HG02970 (cell line): ENCODE measurements at regions not wholly inside any gene's neighbourhood (a gene's known extent, or its start where the extent isn't known, plus 50 kb on each side); places are given as distances from the start of the nearest gene placed in this dataset.

Experiments
- ATAC-seq: cut with Tn5 transposase; IDR thresholded peaks from one replicate; pipeline ENCODE4 v1.9.1; 2021; ENCODE audit warnings: mild to moderate bottlenecking, moderate library complexity, moderate number of reproducible peaks; ENCODE audit not compliant: unreplicated experiment, low FRiP score

DNA sequence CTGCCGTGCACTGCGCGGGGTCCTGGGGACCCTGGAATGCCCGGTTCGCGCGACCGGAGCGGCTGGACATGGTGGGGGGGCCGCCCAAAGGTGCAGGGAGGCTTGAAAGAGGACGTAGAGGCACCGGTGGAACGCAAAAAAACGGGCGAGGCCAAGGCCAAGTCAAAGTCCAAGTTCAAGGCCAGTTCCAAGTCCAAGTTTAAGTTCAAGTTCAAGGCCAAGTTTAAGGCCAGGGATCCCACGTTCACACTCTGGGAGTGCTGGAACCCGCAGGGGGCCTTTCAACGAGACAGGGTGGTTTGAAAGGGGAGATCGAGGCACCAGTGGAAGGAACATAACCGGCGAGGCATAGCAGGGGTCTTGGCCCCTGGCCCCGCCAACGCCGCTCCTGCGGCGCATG lies 317.6 kb downstream of the ALG10 start:
- no peak for ATAC-seq

DNA sequence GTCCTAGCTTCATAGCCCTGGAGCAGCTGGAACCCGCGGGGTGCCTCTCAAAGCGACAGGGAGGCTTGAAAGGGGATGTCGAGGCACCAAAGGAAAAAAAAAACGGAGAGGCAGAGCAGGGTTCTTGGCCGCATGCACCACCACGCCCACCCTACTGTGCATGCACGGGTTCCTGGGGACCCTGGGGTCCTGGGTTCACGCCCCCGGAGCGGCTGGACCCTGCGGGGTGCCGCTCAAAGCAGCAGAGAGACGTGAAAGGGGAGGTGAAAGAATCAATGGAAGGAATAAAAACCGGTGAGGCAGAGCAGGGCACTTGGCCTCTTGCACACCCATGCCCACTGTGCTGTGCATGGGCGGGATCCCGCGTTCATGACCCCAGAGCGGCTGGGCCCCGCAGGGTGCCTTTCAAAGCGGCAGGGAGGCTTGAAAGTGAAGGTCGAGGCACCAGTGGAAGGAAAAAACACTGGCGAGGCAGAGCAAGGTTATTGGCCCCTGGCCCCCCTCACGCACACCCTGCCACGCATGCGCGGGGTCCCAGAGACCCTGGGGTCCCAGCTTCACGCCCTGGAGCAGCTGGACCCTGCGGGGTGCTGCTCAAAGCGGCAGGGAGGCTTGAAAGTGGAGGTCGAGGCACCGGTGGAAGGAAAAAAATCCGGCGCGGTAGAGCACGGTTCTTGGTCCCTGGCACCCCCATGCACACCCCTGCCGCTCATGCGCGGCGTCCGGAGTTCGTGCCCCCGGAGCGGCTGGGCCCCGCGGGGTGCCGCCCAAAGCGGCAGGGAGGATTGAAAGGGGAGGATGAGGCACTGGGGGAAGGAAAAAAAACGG lies 318.5 kb downstream of the ALG10 start:
- ATAC-seq = no peak

DNA sequence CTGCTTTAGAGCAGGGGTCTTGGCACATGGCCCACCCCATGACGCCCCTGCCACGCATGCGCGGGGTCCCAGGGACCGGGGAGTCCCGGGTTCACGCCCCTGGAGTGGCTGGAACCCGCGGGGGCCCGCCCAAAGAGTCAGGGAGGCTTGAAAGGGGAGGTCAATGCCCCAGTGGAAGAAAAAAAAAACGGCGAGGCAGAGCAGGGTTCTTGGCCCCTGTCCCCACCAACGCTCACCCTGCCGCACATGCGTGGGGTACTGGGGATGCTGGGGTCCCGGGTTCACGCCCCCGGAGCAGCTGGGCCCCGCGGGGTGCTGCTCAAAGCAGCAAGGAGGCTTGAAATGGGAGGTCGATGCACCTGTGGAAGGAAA lies 319.1 kb downstream of the ALG10 start:
- ATAC-seq = no peak

DNA sequence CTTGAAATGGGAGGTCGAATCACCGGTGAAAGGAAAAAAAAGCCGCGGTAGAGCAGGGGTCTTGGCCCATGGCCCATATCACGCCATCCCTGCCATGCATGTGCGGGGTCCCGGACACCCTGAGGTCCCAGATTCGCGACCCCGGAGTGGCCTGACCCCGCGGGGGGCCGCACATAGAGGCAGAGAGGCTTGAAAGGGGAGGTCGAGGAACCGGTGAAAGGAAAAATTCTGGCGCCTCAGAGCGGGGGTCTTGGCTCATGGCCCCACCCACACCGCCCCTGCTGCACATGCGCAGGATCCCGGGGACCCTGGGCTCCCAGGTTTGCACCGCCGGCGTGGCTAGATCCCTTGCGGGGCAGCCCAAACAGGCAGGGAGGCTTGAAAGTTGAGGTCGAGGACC lies 319.8 kb downstream of the ALG10 start:
- ATAC-seq = no peak

DNA sequence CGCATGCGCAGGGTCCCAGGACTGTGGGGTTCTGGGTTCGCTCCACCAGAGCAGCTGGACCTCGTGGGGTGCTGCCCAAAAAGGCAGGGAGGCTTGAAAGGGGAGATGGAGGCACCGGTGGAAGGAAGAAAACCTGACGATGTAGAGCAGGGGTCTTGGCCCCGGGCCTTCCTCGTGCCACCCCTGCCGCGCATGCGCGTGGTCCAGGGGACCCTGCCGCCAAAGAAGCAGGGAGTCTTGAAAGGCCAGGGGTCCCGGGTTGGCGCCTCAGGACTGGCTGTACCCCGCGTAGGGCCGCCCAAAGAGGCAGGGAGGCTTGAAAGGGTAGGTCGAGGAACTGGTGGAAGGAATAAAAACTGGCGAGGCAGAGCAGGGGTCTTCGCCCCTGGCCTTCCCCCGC lies 321.0 kb downstream of the ALG10 start:
- ATAC-seq = no peak

DNA sequence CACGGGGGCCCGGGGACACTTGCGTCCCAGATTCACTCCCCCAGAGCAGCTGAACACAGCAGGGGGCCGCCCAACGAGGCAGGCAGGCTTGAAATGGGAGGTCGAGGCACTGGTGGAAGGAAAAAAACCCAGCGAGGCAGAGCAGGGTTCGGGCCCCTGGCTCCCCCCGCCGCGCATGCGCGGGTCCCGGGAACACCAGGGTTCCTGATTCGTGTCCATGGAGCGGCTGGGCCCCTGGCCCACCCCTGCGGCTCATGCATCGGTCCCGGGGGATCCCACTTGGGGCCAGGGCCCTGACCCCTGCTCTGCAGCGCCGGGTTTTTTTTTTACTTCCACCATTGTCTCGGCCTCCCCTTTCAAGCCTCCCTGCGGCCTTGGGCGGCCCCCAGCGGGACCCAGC lies 321.5 kb downstream of the ALG10 start:
- ATAC-seq = no peak

DNA sequence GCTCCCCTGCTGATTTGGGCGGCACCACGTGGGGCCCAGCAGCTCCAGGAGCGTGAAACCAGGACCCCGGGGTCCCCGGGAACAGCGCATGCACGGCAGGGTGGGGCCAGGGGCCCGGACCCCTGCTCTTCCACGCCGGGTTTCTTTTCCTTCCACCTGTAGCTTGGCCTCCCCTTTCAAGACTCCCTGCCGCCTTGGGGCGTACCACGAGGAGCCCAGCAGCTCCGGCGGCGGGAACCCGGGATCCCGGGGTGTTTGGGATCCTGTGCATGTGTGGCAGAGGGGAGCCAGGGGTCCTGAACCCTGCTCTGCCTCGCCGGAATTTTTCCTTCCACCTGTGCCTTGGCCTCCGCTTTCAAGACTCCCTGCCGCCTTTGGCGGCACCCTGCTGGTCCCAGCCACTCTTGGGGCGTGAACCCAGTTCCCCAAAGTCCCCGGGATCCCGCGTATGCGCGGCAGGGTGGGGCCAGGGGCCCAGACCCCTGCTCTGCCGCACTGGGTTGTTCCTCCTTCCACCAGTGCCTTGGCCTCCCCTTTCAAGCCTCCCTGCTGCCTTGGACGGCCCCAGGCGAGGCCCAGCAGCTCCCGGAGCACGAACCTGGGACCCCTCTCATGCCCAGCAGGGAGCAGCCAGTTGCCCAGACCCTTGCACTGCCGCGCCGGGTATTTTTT lies 322.7 kb downstream of the ALG10 start:
- ATAC-seq = no peak

DNA sequence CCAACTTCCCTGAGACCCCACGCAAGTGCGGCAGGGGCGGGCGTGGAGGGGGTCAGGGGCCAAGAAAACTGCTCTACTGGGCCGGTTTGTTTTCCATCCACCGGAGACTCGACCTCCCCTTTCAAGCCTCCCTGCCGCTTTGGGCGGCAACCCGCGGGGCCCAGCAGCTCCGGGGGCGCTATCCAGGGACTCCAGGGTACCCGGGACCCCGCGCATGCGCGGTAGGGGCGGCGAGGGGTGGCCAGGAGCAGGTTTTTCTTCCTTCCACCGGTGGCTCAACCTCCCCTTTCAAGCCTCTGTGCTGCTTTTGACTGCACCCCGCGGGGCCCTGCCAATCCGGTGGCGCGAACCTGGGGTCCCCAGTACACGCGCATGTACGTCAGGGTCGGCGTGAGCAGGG lies 323.5 kb downstream of the ALG10 start:
- ATAC-seq = no peak

DNA sequence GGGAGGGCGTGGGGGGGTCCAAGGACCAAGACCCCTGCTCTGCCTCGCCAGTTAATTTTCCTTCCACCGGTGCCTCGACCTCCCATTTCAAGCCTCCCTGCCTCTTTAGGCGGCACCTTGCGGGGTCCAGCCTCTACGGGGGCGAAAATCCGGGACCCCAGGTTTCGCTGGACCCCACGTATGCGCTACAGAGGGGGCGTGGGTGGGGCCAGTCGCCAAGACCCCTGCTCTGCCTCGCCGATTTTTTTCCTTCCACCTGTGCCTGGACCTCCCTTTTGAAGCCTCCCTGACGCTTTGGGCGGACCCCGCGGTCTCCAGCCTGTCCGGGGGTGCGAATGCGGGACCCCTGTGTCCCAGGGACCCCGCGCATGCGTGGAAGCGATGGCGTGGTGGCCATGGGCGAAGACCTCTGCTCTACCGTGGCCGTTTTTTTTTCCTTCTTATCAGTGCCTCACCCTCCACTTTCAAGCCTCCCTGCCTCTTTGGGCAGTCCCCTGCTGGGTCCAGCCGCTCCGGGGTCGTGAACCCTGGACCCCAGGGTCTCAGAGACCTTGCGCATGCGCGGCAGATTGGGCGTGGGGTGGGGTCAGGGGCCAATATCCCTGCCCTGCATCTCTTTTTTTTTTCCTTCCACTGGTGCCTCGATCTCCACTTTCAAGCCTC lies 324.2 kb downstream of the ALG10 start:
- ATAC-seq = no peak

DNA sequence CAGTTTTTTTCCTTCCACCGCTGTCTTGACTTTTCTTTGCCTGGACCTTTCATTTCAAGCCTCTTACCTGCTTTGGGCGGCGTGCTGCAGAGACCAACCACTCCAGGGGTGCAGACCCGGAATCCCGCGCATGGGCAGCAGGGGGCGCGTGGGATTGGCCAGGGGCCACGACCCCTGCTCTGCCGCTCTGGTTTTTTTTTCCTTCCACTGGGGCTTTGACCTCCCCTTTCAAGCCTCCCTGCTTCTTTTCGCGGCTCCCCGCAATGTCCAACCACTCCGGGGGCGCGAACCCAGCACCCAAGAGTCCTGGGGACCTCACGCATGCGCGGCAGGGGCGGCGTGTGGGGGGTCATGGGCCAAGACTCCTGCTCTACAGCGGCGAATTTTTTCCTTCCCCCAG lies 325.1 kb downstream of the ALG10 start:
- no peak for ATAC-seq

DNA sequence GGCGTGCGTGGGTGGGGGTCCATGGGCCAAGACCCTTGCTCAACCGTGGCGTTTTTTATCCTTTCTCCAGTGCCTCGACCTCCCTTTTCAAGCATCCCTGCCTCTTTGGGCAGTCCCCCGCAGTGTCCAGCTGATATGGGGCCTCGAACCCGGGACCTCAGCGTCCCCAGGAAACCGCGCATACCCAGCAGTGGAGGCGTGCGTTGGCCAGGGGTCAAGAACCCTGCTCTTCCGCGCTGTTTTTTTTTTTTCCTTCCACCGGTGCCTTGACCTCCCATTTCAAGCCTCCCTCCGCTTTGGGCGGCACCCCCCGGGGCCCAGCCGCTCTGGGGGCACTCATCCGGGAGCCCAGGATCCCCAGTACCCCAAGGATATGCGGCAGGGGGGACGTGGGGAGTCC lies 325.8 kb downstream of the ALG10 start:
- ATAC-seq = no peak

DNA sequence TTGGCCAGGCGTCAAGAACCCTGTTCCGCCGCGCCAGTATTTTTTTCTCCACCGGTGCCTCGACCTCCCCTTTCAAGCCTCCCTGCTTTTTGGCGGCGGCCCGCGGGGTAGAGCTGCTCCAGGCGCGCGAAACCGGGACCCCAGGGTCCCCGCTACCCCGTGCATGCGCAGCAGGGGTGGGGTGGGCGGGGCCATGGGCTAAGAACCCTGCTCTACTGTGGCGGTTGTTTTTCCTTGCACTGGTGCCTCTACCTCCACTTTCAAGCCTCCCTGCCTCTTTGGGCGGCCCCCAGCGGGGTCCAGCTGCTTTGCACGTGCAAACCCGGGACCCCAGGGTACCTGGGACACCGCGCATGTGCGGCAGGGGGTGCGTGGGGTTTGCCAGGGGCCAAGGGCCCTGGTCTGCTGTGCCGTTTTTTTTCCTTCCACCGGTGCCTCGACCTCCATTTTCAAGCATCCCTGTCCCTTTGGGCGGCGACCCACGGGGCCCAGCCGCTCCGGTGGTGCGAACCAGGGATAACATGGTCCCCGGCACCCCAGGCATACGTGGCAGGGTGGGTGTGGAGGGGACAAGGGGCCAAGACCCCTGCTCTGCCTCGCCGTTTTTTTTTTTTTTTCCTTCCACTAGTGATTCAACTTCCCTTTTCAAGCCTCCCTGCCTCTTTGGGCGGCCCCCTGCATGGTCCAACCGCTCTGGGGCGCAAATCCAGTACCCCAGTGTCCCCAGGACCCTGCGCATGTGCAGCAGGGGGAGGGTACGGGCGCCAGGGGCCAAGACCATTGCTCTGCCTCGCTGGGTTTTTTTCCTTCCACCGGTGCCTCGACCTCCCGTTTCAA lies 326.8 kb downstream of the ALG10 start:
- ATAC-seq = no peak

DNA sequence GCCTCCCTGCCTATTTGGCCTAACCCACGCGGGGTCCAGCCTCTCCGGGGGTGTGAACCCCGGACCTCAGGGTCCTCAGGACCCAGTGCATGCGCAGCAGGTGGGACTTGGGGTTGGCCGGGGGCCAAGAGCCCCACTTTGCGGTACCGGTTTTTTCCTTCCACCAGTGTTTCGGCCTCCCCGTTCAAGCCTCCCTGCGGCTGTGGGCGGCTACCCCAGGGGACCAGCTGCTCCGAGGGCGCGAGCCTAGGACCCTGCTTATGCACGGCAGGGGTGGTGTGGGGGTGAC lies 327.3 kb downstream of the ALG10 start:
- no peak for ATAC-seq

DNA sequence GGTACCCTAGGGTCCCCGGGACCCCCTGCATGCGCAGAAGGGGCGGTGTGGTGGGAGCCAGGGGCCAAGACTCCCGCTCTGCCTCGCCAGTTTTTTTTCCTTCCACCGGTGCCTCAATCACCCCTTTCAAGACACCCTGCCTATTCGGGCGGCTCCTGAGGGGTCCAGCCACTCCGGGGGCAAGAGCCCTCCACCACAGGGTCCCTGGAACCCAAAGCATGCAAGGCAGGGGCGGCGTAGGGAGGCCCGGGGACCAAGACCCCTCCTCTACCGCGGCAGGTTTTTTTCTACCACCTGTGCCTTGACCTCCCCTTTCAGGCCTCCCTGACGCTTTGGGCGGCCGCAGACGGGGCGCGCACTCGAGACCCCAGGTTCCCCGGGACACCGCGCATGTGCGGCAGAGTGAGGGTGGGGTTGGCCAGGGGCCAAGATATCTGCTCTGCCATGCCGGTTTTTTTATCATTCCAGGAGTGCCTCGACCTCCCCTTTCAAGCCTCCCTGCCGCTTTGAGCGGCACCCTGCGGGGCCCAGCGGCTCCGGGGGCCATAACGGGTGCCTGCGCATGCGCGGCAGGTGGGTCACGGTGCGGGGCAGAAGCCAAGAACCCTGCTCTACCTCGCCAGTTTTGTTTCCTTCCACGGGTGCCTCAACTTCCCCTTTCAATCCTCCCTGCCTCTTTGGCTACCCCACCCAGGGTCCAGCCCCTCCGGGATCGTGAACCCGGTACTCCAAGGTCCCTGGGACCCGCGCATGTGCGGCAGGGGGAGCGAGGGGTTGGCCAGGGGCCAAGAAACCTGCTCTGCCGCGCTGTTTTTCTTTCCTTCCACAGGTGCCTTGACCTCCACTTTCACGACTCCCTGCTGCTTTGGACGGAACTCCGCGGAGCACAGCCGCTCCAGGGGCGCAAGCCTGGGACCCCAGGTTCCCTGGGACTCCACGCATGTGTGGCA lies 328.1 kb downstream of the ALG10 start:
- no peak for ATAC-seq

DNA sequence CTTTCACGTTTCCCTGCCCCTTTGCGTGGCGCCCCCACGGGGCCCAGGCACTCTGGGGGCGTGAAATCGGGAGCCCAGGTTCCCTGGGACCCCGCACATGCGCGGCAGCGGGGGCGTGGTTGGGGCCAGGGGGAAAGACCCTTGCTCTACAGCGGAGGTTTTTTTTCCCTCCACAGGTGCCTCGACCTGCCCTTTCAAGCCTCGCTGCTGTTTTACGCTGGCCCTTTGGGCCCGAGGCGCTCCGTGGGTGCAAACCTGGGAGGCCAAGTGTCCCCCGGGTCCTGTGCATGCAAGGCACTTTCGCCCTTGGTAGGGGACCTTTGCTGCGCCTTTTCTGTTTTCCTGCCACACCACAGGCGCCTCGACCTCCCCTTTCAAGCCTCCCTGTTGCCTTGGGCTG lies 329.8 kb downstream of the ALG10 start:
- no peak for ATAC-seq

DNA sequence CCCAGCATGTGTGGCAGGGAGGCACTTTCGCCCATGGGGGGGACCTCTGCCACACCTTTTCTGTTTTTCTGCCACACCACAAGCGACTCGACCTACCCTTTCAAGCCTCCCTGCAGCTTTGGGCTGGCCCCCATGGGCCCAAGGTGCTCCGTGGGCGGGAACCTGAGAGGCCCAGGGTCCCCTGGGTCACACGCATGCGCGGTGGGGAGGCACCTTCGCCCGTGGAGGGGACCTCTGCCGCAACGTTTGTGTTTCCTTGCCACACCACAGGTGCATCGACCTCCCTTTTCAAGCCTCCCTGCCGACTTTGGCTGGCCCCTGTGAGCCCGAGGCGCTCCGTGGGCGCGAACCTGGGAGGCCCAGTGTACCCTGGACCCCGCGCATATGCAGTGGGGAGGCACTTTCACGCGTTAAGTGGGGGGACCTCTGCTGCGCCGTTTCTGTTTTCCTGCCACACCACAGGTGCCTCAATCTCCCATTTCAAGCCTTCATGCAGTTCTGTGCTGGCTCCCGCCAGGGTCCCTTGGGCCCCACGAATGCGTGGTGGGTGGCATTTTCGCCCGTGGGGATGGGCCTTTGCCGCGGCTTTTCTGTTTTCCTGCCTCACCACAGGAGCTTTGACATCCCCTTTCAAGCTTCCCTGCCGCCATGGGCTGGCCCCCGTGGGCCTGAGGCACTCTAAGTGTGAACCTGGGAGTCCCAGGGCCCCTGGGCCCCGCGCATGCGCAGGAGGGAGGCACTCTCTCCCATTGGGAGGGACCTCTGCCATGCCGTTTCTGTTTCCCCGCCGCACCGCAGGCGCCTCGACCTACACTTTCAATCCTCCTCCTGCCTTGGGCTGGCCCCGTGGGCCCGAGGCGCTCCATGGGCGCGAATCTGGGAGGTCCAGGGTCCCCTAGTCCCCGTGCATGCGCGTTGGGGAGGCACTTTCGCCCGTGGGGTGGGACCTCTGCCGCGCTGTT lies 332.2 kb downstream of the ALG10 start:
- ATAC-seq = no peak

DNA sequence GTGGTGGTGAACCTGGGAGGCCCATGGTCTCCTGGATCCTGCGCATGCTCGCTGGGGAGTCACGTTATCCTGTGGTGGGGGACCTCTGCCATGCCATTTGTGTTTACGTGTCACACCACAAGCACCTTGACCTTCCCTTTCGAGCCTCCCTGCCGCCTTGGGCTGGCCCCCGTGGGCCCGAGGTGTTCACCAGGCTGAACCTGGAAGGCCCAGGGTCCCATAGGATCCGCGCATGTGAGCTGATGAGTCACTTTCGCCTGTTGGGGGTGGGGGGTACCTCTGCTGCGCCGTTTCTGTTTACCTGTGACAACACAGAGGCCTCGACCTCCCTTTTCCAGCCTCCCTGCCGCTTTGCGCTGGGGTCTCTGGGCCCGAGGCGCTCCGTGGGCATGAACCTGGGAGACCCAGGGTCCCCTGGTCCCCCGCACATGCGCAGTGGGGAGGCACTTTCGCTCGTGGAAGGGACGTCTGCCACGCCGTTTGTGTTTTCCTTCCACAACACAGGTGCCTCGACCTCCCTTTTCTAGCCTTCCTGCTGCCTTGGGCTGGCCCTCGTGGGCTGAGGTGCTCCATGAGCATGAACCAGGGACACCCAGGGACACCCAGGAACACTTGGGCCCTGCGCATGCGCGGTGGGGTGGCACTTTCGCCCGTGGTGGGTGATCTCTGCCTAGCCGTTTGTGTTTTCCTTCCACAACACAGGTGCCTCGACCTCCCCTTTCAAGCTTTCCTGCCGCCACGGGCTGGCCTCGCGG lies 334.1 kb downstream of the ALG10 start:
- no peak for ATAC-seq

DNA sequence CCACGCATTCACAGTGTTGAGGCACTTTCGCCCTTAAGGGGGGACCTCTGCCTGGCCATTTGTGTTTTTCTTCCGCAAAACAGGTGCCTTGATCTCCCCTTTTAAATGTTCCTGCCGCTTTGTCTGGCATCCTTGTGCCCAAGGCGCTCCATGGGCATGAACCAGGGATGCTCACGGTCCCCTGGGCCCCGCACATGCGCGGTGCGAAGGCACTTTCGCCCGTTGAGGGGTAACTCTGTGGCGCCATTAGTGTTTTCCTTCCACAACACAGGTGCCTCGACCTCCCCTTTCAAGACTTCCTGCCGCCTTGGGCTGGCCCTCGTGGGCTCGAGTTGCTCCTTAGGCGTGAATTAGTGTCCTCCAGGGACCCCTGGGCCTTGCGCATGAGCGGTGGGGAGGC lies 335.5 kb downstream of the ALG10 start:
- ATAC-seq = no peak
